ENCODE measurements at regions not wholly inside any gene's neighbourhood (a gene's known extent, or its start where the extent isn't known, plus 50 kb on each side); places are given as distances from the start of the nearest gene placed in this dataset.

DNA sequence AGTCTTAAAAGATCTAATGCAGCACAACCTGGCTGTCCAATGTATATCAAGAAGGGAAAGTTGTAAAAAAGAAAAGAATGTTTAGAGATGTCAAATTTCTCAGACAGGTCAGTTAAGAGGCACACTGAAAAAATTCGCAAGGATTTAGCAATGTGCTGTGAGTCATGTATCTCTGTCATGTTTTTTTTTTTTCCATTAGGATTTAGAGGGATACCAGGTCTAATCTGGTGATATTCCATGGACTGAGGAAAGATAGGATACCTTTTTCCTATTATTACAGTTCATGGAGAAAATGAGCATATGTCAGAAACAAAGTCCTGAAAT lies 815.4 kb upstream of the PCDH10 start:
- no peak overlapping the region for H2AFZ ChIP-seq (ENCODE audit: low read depth, low read length)
- H3K9me3 ChIP-seq (ENCODE audit: low read length) = no peaks in the 10 kb centered on the region
- H3K9me2 ChIP-seq (ENCODE audit: insufficient read depth, low read length) = no peaks in the 10 kb centered on the region
- no peak overlapping the region for H3K27ac ChIP-seq (ENCODE audit: low read length)
- no peaks in the 10 kb centered on the region for H3K36me3 ChIP-seq (ENCODE audit: insufficient read depth, low read length)
- no peaks in the 10 kb centered on the region for H3K27me3 ChIP-seq (ENCODE audit: insufficient read depth, low read depth, low read length)
- no peaks in the 10 kb centered on the region for H3F3A ChIP-seq (ENCODE audit: insufficient read depth, low read length, poor library complexity, severe bottlenecking)
- TF ChIP-seq EZH2 (IDR thresholded peaks at IDR 0.05; ENCODE audit: borderline replicate concordance, insufficient read depth, low read length, poor library complexity, severe bottlenecking) (no peak), RAD21 (conservative IDR thresholded peaks at IDR 0.05) (no peak)
- TF ChIP-seq, protein P1, sequence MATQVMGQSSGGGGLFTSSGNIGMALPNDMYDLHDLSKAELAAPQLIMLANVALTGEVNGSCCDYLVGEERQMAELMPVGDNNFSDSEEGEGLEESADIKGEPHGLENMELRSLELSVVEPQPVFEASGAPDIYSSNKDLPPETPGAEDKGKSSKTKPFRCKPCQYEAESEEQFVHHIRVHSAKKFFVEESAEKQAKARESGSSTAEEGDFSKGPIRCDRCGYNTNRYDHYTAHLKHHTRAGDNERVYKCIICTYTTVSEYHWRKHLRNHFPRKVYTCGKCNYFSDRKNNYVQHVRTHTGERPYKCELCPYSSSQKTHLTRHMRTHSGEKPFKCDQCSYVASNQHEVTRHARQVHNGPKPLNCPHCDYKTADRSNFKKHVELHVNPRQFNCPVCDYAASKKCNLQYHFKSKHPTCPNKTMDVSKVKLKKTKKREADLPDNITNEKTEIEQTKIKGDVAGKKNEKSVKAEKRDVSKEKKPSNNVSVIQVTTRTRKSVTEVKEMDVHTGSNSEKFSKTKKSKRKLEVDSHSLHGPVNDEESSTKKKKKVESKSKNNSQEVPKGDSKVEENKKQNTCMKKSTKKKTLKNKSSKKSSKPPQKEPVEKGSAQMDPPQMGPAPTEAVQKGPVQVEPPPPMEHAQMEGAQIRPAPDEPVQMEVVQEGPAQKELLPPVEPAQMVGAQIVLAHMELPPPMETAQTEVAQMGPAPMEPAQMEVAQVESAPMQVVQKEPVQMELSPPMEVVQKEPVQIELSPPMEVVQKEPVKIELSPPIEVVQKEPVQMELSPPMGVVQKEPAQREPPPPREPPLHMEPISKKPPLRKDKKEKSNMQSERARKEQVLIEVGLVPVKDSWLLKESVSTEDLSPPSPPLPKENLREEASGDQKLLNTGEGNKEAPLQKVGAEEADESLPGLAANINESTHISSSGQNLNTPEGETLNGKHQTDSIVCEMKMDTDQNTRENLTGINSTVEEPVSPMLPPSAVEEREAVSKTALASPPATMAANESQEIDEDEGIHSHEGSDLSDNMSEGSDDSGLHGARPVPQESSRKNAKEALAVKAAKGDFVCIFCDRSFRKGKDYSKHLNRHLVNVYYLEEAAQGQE (IDR thresholded peaks at IDR 0.05; ENCODE audit: borderline replicate concordance) = no peak
- H3K4me2 ChIP-seq (ENCODE audit: low read length) = no peak overlapping the region
- no peak overlapping the region for H3K4me3 ChIP-seq (ENCODE audit: low read length)
- no peaks in the 10 kb centered on the region for H3K79me2 ChIP-seq (replicated peaks; ENCODE audit: insufficient read depth, low read length)
- H4K20me1 ChIP-seq (ENCODE audit: insufficient read depth) = no peaks in the 10 kb centered on the region
- no peak overlapping the region for H3K9ac ChIP-seq (ENCODE audit: low read length)

- Histone ChIP-seq H3K9me3 (ENCODE audit: low read length) (no peaks in the 10 kb centered on the region), H2AFZ (ENCODE audit: low read depth, low read length) (no peak overlapping the region), H3F3A (ENCODE audit: insufficient read depth, low read length, poor library complexity, severe bottlenecking) (no peaks in the 10 kb centered on the region), H3K79me2 (replicated peaks; ENCODE audit: insufficient read depth, low read length) (no peaks in the 10 kb centered on the region), H3K9ac (ENCODE audit: low read length) (no peak overlapping the region), H3K4me3 (ENCODE audit: low read length) (no peak overlapping the region), H3K36me3 (ENCODE audit: insufficient read depth, low read length) (no peaks in the 10 kb centered on the region), H3K9me2 (ENCODE audit: insufficient read depth, low read length) (no peaks in the 10 kb centered on the region), H4K20me1 (ENCODE audit: insufficient read depth) (no peaks in the 10 kb centered on the region), H3K27me3 (ENCODE audit: insufficient read depth, low read depth, low read length) (no peaks in the 10 kb centered on the region), H3K4me2 (ENCODE audit: low read length) (no peak overlapping the region), H3K27ac (ENCODE audit: low read length) (no peak overlapping the region)
- TF ChIP-seq, protein P1 (IDR thresholded peaks at IDR 0.05; ENCODE audit: borderline replicate concordance) = no peak
- no peak for TF ChIP-seq RAD21 (conservative IDR thresholded peaks at IDR 0.05)
- TF ChIP-seq TAF1 (IDR thresholded peaks at IDR 0.05; ENCODE audit: low read depth) = no peak
- TF ChIP-seq EZH2 (IDR thresholded peaks at IDR 0.05; ENCODE audit: borderline replicate concordance, insufficient read depth, low read length, poor library complexity, severe bottlenecking) = no peak
- no peak for TF ChIP-seq SMC3 (conservative IDR thresholded peaks at IDR 0.05; ENCODE audit: poor library complexity)
- TF ChIP-seq EP300 (conservative IDR thresholded peaks at IDR 0.05; ENCODE audit: poor library complexity, severe bottlenecking) = no peak
- no peak for TF ChIP-seq CTCF (IDR thresholded peaks at IDR 0.05; ENCODE audit: poor library complexity, severe bottlenecking)
- TF ChIP-seq POLR2AphosphoS5 (IDR thresholded peaks at IDR 0.05) = no peak
- TF ChIP-seq MXI1 (conservative IDR thresholded peaks at IDR 0.05; ENCODE audit: poor library complexity, severe bottlenecking) = no peak
Observed at GRCh38 chr4:132334081-132334480, 815.0 kb upstream of the PCDH10 start.
